ENCODE measurements at regions not wholly inside any gene's neighbourhood (a gene's known extent, or its start where the extent isn't known, plus 50 kb on each side); places are given as distances from the start of the nearest gene placed in this dataset.

- DNase-seq = no peak
Observed at GRCh38 chr1:22267413-22268175, 124.7 kb upstream of the WNT4 start.

- no peak for DNase-seq
Observed at GRCh38 chr1:22268327-22268726, 125.4 kb upstream of the WNT4 start.

GRCh38 chr1:22271847-22272801 lies 129.2 kb upstream of the WNT4 start:
- DNase-seq = no peak

- DNase-seq = no peak
Observed at GRCh38 chr1:22273686-22274681, 131.1 kb upstream of the WNT4 start.

GRCh38 chr1:22275167-22275566 lies 132.3 kb upstream of the WNT4 start:
- no peak for DNase-seq

GRCh38 chr1:22275626-22276395 lies 132.9 kb upstream of the WNT4 start:
- DNase-seq = peak; percentile 12

GRCh38 chr1:22276396-22276748 lies 133.5 kb upstream of the WNT4 start:
- no peak for DNase-seq

- no peak for DNase-seq
Observed at GRCh38 chr1:22277662-22278061, 134.8 kb upstream of the WNT4 start.

- no peak for DNase-seq
Observed at GRCh38 chr1:22279735-22280134, 136.8 kb upstream of the WNT4 start.

- DNase-seq = no peak
Observed at GRCh38 chr1:22280526-22280925, 137.6 kb upstream of the WNT4 start.

GRCh38 chr1:22281521-22282363 lies 138.8 kb upstream of the WNT4 start:
- DNase-seq = no peak

GRCh38 chr1:22282364-22282995 lies 139.6 kb upstream of the WNT4 start:
- DNase-seq = no peak

- no peak for DNase-seq
Observed at GRCh38 chr1:22283596-22283995, 140.7 kb upstream of the WNT4 start.

- DNase-seq = no peak
Observed at GRCh38 chr1:22284236-22284635, 141.3 kb upstream of the WNT4 start.

- DNase-seq = no peak
Observed at GRCh38 chr1:22284906-22285548, 142.1 kb upstream of the WNT4 start.

GRCh38 chr1:22285549-22286396 lies 142.9 kb upstream of the WNT4 start:
- no peak for DNase-seq

GRCh38 chr1:22286491-22286890 lies 143.6 kb upstream of the WNT4 start:
- no peak for DNase-seq

GRCh38 chr1:22287273-22287672 lies 144.4 kb upstream of the WNT4 start:
- DNase-seq = no peak

GRCh38 chr1:22287946-22288520 lies 145.1 kb upstream of the WNT4 start:
- DNase-seq = no peak
